ENCODE measurements at regions not wholly inside any gene's neighbourhood (a gene's known extent, or its start where the extent isn't known, plus 50 kb on each side); places are given as distances from the start of the nearest gene placed in this dataset.
"Not testable (repeated sequence)": the region's sequence is repeated elsewhere in the genome, so short reads cannot be mapped to it uniquely, and the experiment has no call there.

DNA sequence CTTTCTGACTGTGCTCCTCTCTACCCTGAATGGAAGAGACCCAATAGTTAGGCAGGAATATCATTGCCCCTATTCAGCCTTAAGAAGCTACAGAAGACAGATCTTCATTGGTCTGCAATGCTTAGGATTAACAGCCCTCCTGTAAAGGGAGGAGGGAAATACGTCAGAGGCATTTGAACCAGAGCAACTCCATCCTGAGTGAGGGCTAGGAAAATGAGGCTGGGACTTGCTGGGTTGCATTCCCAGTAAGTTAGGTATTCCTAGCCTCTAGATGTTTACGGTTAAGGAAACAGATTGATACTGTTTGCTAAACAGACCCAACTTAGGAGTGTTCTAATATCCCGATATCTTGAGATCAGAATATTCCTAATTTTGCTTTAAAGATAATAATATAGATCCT lies 63.5 kb downstream of the PCDH18 start:
- DNase-seq = no peak

DNA sequence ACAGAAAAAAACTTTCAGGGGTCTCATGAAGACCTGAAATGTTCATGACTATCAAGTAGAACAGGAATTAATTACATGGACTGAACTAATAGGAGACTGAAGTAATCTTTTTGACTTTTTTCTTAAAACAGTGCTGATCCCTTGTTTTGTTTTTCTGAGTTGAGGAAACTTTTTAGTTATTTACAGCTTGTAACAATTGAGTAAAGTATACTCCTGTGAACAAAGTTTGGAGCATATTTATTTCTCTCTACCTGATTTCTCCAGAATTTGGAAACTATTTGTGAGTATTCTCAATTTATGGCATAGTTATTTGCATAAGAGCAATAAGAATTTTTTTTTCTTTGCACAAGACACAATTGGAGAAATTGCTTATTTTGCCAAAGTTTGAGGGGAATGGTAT lies 64.8 kb downstream of the PCDH18 start:
- no peak for DNase-seq

DNA sequence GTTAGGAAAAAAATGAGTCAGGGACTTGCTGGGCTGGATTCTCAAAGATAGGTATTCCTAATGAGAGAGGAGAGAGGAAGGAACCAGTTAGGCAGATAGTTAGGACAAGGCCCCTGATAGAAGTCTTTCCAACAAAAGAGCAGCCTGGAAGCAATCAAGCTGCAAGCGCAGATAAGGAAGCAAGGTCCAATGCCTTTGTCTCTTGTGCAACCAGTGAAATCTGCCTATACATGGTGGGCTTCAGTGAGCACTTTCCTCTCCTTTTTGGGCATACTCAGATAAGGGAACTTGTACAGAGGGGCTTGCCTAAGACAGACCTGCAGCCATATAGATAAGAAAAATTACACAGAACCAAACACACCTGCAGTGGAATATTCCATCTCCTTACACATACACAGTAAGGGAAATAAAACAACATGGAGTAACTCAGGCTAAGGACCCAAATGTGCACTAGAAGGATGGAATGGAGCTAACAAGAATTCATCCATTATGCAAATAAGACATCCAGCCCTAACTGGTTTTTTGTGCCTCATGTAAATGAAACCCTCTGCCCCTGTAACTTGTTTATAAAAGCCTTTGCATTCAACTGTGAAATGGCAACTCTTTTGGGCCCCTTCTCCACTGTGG lies 68.8 kb downstream of the PCDH18 start:
- no peak for DNase-seq

DNA sequence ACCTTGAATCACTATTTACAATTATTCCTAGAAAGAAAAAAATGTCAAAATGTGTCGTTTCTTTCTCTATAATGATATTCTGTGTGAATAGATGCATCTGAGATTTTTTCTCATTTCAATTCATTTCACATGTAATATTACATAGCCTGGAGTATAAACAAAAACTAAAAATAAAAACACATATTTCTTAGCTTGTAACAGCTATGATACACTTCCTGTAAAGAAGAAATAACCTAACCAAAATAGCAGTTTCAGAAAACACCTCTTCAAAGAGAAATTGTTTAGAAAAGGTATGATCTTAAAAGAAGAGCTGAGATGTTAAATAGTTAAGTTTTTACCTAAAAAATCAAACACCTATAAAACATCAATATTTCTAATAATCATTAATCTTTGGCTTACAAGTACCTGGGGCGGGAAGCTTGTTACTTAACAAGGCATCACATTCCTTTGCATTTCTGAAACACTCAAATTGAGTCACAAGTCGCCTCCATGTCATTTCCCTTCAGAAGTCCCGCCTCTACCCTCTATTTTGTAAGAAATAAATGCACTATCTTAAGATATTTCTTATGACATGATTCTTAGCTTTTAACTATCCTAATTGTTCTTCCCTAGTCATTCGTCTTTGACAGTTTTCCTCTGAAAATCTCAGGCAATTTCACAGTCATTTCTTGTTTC lies 76.5 kb downstream of the PCDH18 start:
- DNase-seq = no peak

DNA sequence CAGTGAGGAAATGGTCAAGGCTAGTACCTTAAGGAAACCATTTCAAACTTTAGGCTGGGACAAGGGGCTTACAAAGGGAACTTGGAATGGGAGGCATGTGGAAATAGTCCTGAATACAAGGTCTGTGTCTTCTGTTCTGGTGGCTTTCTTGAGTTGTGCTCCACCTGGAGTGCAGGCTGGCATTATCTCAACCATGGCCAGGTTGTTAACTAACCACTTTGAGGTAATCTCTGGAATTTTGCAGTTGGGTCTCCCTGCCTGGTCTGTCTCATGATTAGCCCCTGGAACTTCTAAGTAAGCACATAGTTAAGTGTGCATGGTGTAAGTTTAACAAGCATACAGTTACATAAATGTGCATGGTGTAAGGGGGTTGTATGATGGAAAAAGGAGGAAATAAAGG lies 77.5 kb downstream of the PCDH18 start:
- DNase-seq = no peak

DNA sequence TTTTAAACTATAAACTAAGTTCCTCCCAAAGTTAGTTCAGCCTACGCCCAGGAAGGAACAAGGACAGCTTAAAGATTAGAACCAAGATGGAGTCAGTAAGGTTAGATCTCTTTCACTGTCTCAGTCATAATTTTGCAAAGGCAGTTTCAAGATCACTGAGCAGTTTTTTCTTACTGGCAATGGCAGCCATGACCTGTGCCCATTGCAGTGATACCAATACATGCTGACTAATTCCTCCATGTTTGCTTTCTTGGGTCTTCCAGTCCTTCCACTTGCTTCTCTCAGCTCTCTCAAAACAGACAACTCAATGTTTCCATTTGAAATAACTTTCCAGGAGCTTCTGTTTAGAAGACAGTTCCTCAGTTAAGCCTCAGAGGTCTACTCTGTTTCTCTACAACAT lies 79.5 kb downstream of the PCDH18 start:
- DNase-seq = no peak

DNA sequence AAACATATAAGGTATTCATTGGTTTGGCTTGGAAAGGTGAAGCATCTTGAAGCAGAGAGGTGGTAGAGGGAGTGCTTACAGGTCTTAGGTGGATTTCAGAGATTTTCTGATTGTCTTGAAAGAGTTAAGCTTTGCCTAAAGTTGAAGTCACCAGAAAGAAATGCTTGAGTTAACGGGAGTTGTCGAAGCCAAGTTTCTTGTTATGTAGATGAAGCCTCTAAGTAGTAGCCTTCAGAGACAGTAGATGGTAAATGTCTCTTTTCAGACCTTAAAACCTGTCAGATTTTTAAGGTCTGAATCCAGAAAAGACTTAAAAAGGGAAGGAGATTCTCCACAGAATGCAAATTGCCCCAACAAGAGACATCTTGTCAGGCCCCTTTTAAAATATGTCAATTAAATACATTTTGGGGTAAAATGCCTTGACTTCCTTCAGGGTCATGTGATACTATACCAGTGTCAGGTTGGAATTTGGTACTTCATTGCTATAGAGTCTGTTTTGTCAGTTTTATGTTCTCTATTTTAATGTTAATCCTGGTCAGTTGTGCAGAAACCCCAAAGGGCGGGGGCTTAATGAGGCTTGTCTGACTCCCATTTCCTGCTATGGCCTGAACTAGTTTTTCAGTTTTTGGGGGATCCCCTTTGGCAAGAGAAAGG lies 81.0 kb downstream of the PCDH18 start:
- no peak for DNase-seq

DNA sequence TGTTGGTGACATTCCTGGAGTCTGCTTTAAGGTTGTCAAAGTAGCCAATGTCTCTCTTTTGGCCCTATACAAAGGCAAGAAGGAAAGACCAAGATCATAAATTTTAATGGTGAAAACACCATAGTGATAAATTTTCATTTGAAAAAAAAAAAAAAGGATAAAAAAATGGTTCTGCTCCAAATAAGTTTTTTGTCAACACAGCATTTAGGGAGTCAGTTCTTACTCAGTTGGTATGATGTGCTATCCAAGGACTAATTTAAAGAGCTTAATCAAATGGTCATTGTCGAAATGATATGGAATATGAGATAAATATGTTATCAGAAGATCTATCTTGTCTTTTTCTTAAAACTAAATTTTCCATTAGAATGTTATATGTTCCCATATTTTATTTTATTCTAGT lies 83.9 kb downstream of the PCDH18 start:
- no peak for DNase-seq

DNA sequence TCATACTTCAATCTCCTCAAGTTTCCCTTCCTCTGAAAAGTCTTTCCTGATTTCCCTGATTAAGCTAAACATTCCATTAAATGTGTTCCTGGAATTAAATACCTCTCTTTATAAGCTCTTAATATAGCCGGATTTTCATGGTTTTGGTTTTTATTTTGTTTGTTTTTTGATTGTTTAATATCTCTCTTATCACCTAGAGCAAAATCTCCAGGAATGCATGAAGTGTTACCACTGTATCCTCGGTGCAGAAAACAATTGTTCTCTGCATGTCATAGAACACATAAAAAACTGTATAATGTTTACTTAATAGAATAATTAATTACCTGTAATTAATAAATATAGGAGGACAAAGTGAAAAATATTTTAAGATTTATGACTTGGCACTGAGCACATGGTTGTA lies 86.2 kb downstream of the PCDH18 start:
- DNase-seq = no peak

DNA sequence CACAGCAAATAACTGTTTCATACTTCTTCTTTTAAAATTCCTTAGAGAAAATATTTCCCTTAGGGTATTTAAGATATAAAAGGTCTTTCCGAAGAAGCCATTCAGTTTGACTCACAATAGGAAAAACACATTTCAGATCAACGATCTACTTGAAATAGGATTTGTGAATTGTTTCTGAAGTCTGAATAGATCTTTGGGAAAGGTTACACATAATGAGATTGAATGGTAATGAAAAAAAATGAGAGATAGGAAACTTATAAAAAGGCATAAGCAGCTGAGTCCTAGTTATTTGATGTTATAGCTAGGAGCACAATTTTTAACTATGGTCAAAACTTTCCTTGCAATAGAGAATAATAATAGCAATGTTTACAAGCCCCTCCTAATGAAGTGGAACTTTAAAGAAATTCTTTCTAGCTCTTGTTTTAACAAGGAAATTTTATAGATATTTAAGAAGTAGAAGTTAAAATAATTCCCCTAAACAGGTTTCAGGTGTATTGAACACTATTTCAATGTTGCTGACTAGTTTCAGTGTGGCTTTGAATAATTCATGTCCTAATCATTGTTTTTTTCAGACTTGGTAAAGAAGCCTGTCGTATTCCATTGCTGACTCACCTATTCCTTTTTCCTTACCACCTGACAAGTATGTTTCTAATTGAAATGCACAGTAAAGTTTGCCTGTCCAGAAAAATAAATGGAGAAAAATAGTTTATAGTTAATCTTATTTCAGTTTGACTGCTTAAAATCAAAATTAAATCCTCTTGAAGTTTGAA lies 89.1 kb downstream of the PCDH18 start:
- DNase-seq = no peak

DNA sequence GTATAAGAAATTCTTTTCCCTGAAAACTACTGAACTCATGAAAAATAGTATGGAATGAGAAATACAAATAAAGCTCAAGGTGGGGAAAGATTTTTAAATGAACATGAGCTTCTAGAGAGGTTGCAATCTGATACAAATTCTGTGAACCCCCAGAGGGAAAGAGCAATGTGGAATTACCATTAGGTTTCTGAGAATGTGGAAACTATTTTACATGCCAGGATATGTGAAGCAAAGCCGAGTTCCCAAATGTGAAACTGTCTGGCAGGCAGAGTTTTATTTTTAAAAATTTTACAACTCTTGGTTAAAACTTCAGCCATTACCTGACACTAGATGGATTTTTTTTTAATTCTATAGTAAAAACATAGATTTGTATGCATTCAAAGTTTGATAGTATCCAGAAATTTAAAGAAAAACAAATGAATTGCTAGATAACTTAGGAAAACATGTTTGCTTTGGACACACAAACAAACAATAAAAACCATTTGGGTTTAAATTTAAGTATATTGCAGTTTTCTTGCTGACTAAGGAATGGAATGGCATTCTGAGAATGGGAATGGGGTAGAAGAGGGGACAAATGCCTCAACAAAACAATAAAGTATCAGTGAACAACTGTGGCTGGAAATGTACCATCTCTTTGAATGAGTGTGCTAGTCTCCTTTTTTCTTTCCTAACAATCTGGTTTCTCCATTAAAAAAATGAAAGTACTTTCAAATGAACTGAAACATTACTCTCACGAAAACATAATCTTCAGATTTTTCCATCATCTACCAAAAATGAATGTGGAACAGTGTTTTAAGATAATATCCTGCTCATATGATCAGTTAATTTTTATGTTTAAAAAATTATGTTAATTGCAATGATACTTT lies 99.6 kb downstream of the PCDH18 start:
- DNase-seq = no peak

DNA sequence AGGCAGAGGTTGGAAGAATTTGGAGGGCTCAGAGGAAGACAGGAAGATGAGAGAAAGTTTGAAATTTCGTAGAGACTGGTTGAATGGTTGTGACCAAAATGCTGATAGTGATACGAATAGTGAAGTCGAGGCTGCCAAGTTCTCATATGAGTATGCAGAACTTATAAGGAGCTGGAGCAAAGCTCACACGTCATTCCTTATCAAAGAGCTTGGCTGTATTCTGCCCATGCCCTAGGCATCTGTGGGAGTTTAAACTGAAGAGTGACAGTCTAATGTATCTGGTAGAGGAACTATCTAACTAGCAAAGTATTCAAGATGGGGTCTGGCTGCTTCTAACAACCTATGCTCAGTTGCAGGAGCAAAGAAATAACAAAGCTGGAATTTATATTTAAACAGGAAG lies 102.1 kb downstream of the PCDH18 start:
- no peak for DNase-seq

DNA sequence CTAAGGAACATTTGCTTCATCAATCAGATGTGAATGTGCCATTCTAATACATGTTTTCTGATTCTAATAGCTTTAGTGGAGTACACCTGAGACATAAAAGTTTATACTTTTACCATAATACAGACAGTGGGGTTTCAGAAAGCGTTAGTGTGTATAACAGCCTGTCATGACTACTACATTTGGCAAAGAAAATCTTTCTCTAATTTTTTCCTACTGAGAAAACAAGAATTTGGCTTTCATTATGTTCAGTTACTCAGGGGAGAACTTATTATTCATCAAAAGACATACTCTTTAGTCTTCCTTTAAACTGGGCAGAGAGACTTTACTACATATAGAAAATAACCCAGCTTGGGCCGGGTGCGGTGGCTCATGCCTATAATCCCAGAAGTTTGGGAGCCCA lies 104.9 kb downstream of the PCDH18 start:
- DNase-seq = no peak

DNA sequence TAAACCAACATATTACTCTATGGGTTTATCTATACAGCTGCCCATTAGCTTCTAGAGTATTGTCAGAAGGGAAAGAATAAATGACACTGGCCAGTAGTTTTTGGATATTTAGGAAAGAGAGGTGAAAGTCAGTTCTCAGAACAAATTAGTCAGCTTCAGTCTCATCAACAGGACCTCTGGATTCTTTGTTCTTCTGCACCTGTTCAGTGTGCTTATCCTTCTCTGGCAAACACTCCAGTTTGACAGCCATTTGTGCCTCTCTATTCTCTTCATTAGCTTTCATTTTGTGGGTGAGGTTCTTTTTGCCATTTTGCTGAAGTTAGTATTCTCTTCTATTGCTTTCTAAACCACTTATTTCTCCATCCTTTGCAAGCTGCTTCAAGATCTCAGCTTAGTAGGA lies 107.0 kb downstream of the PCDH18 start:
- DNase-seq = peak; percentile 64

DNA sequence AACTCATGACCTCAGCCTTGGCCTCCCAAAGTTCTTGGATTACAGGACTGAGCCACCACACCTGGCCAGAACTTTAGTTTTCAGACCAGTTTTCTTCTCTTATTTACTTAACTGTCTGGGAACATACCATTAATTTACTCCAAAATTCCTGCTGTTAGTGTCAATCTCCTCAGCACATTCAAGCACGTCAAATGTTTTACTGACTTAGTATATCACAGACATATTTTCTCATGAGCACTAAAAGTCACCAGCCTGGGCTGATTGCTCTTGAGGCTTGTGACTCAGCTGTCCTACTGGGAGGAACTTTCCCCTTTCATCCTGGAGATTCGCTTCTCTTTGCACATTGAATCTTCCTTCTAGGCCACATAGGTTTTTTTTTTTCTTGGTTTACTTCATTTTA lies 109.6 kb downstream of the PCDH18 start:
- DNase-seq = no peak

DNA sequence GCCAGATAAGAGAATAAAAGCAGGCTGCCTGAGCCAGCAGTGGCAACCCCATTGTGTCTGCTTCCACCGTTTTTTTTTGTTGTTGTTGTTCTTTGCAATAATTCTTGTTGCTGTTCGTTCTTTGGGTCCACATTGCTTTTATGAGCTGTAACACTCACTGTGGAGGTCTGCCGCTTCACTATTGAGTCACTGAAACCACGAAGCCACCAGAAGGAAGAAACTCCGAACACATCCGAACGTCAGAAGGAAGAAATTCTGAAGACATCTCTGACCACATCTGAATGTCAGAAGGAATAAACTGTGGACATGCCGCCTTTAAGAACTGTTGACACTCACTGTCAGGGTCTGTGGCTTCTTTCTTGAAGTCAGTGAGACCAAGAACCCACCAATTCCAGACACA lies 110.5 kb downstream of the PCDH18 start:
- DNase-seq = no peak

DNA sequence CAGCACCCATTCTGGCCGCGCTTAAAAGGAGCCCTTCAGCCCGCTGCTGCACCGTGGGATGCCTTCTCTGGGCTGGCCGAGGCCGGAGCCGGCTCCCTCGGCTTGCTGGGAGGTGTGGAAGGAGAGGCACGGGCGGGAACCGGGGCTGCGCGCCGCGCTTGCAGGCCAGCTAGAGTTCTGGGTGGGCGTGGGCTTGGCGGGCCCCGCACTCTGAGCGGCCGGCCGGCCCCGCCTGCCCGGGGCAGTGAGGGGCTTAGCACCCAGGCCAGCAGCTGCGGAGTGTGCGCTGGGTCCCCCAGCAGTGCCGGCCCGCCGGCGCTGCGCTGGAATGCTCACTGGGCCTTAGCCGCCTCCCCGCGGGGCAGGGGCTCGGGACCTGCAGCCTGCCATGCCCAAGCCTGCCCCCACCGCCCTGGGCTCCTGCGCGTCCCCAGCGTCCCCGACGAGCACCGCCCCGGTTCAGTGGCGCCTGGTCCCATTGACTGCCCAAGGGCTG lies 111.3 kb downstream of the PCDH18 start:
- no peak for DNase-seq

DNA sequence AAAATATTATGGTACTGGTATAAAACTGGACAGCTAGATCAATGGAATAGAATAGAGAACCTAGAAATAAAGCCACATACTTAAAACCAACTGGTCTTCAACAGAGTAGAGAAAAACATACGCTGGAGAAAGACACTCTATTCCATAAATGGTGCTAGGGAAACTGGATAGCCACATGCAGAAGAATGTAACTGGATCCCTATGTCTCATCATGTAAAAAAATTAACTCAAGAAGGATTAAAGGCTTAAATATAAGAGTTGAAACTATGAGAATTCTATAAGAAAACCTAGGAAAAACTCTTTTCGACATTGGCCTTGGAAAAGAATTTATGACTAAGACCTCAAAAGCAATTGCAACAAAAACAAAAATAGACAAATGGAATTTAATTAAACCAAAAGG lies 114.6 kb downstream of the PCDH18 start:
- DNase-seq = no peak

DNA sequence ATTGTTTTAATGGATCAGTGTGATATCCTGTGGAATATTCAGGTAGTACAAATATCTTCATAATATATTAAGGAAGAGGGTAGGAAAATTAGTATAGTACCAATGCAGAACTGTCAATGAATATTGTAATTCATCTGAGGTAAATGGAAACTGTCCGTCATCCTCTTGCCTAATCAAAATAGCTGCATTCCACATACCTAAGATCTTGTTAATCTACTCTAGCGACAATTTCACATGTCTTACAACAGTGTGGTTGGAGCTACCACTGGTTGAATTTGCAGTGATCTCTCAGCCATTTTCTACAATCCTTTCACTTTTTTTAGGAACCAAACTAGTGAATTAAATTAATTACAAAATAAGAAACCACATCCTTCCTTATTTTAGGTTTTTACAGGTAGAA lies 117.5 kb downstream of the PCDH18 start:
- no peak for DNase-seq

DNA sequence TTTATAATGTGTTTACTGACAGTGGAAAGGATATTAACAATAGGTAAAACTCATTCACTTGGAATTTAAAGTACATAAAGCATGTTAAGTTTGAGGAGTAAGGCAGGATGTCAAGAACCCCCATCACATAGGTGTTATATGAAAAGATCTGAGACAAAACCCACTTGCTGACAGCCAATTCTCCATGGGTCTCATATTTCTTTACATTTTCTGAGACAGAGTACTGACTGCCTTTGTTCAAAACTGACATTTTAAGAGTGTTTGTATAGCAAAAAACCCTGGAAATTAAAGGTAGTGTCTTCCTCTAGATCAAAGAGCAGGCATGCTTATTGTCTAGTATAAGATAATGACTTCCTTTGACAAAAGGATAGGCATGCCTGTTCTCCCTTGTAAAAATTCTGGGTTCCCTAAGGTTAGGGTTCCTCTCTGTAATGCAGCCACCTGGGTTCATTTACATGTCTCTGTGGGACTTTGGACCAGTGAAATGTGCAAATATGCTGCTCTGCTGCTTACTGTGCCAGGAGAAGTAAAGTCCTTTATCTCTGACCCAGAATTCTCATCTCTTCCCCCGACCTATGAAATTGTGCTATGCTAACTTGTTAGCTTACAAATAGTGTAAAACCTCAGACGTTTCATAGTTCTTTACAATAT lies 123.6 kb downstream of the PCDH18 start:
- no peak for DNase-seq

DNA sequence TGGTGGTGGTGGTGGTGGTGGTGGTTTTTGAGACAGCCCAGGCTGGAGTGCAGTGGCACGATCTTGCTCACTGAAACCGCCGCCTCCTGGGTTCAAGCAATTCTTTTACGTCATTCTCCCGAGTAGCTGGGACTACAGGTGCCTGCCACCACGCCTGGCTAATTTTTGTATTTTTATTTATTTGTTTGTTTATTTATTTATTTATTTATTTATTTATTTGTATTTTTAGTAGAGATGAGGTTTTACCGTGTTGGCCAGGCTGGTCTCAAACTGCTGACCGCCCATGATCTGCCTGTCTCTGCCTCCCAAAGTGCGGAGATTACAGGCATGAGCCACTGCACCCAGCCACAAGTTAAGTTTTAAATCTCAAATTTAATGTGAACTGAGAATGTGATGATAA lies 126.5 kb downstream of the PCDH18 start:
- not testable (repeated sequence) for DNase-seq

DNA sequence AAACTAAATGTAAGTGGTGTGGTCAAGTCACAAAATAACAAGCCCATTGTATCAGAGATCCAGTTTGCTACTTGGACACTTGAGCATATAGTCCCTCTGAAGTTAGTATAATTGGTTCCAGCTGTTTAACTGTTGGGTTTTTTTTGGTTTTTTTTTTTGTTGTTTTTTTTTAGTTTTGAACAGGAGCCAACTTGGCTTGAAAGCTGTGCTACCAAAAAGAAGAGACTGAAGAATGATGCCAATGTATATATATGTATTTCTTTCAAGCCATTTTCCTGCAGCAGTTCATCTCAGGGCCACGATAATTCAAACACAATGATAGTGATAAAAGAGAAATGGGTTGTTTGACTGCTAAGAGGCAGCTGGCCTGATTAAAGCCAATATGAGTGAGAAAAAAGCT lies 138.3 kb downstream of the PCDH18 start:
- DNase-seq = peak; percentile 43
